CD4-positive, alpha-beta T cell (primary cell): ENCODE measurements at regions not wholly inside any gene's neighbourhood (a gene's known extent, or its start where the extent isn't known, plus 50 kb on each side); places are given as distances from the start of the nearest gene placed in this dataset.

Source experiments
- ATAC-seq: fragments of 200-7000 bp; cut with Tn5 transposase; one replicate; pipeline ENCODE4 v1.10.0; 2022; ENCODE audit warnings: mild to moderate bottlenecking; ENCODE audit not compliant: poor library complexity
- CTCF ChIA-PET: fragments of 350-600 bp; sonication (Branson Sonifier 250); formaldehyde crosslinking; loops from one replicate; lab custom pipeline; 2021; ENCODE audit warnings: antibody characterized with exemption, inconsistent platforms; lab: Charles Lee
- POLR2A ChIA-PET: fragments of 350-600 bp; sonication (Branson Sonifier 250); formaldehyde crosslinking; loops from one replicate; lab custom pipeline; 2021; ENCODE audit warnings: antibody characterized with exemption, inconsistent platforms; lab: Charles Lee
- DNase-seq, 14 experiments: peaks; one replicate each; pipeline ENCODE4 v3.0.0-alpha.2; 2013 to 2020; ENCODE audit warnings: mixed read lengths in 2 of 14
- H3K27ac ChIP-seq, 2 donors: one replicate each; pipeline versions ENCODE4 v1.5.1 to v1.7.0; 2013; ENCODE audit warnings: low read length in 2 of 2, low read depth in 1 of 2, mild to moderate bottlenecking in 1 of 2
- H3K27me3 ChIP-seq, 2 experiments: 1 replicate in 1 of 2; 2 replicates in 1 of 2; pipeline versions ENCODE4 v1.6.1 to v1.7.0; 2013; ENCODE audit warnings: low read length in 2 of 2, control low read depth in 1 of 2, mild to moderate bottlenecking in 1 of 2, moderate library complexity in 1 of 2; ENCODE audit not compliant: insufficient read depth in 2 of 2, control insufficient read depth in 1 of 2
- H3K36me3 ChIP-seq: one replicate; pipeline ENCODE4 v1.6.1; 2013; ENCODE audit warnings: low read length, control low read depth; ENCODE audit not compliant: insufficient read depth
- H3K4me1 ChIP-seq: one replicate; pipeline ENCODE4 v1.6.1; 2013; ENCODE audit warnings: low read length, control low read depth; ENCODE audit not compliant: insufficient read depth
- H3K4me3 ChIP-seq: one replicate; pipeline ENCODE4 v1.5.1; 2013; ENCODE audit warnings: mild to moderate bottlenecking, low read length, moderate library complexity
- H3K9me3 ChIP-seq, 2 experiments: 1 replicate in 1 of 2; 2 replicates in 1 of 2; pipeline versions ENCODE4 v1.6.1 to v1.7.0; 2013; ENCODE audit warnings: low read length in 2 of 2, mild to moderate bottlenecking in 2 of 2, control low read depth in 1 of 2, moderate library complexity in 1 of 2; ENCODE audit not compliant: control insufficient read depth in 1 of 2, insufficient read depth in 1 of 2
- H3K27ac Mint-ChIP-seq: one replicate; pipeline ENCODE4 v1.8.0; 2020; ENCODE audit warnings: mixed read lengths
- H3K27me3 Mint-ChIP-seq: one replicate; pipeline ENCODE4 v1.8.0; 2021; ENCODE audit warnings: mixed read lengths
- H3K36me3 Mint-ChIP-seq: one replicate; pipeline ENCODE4 v1.8.0; 2021; ENCODE audit warnings: low read depth, mixed read lengths
- H3K4me1 Mint-ChIP-seq: one replicate; pipeline ENCODE4 v1.8.0; 2021; ENCODE audit warnings: low read depth, mixed read lengths
- H3K4me3 Mint-ChIP-seq: one replicate; pipeline ENCODE4 v1.8.0; 2020; ENCODE audit warnings: mild to moderate bottlenecking, mixed read lengths
- H3K9me3 Mint-ChIP-seq: one replicate; pipeline ENCODE4 v1.8.0; 2020; ENCODE audit warnings: mixed read lengths
- intact Hi-C, 2 experiments: fragments of 100-400 bp; cut with DNase I in 1 of 2; cut with micrococcal nuclease in 1 of 2; formaldehyde crosslinking; loops; one replicate each; pipeline versions ENCODE4 v1.15.1 to v1.9.0; 2023 to 2025; cut with DNase I, micrococcal nuclease
- TF ChIP-seq, protein P1 (sequence below): fragments of 200-600 bp; IDR thresholded peaks from one replicate; pipeline ENCODE4 v1.8.0; 2022; ENCODE audit warnings: antibody characterized with exemption, mild to moderate bottlenecking

GRCh38 chr7:47688311-47689100, 106.6 kb upstream of the TNS3 start:
- CTCF ChIA-PET: no interaction called here
- no peaks in the 10 kb centered on the region for H3K4me1 ChIP-seq
- intact Hi-C loops: no loop called here
- POLR2A ChIA-PET: no interaction called here
- H3K27ac Mint-ChIP-seq: no peak overlapping the region
- TF ChIP-seq, protein P1, sequence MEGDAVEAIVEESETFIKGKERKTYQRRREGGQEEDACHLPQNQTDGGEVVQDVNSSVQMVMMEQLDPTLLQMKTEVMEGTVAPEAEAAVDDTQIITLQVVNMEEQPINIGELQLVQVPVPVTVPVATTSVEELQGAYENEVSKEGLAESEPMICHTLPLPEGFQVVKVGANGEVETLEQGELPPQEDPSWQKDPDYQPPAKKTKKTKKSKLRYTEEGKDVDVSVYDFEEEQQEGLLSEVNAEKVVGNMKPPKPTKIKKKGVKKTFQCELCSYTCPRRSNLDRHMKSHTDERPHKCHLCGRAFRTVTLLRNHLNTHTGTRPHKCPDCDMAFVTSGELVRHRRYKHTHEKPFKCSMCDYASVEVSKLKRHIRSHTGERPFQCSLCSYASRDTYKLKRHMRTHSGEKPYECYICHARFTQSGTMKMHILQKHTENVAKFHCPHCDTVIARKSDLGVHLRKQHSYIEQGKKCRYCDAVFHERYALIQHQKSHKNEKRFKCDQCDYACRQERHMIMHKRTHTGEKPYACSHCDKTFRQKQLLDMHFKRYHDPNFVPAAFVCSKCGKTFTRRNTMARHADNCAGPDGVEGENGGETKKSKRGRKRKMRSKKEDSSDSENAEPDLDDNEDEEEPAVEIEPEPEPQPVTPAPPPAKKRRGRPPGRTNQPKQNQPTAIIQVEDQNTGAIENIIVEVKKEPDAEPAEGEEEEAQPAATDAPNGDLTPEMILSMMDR: no peak
- DNase-seq: no peak
- H3K27me3 Mint-ChIP-seq: no peaks in the 10 kb centered on the region
- H3K9me3 Mint-ChIP-seq: no peaks in the 10 kb centered on the region
- H3K4me3 Mint-ChIP-seq: no peak overlapping the region
- no peaks in the 10 kb centered on the region for H3K9me3 ChIP-seq
- no peak for ATAC-seq
- H3K27ac ChIP-seq: no peak overlapping the region
- no peak overlapping the region for H3K4me3 ChIP-seq
- H3K4me1 Mint-ChIP-seq: no peaks in the 10 kb centered on the region
- H3K36me3 Mint-ChIP-seq: no peaks in the 10 kb centered on the region
- H3K36me3 ChIP-seq: no peaks in the 10 kb centered on the region
- no peaks in the 10 kb centered on the region for H3K27me3 ChIP-seq

- intact Hi-C loops: no loop called here
- H3K9me3 ChIP-seq: no peaks in the 10 kb centered on the region
- DNase-seq (no peak), ATAC-seq (no peak)
- no peak overlapping the region for H3K27ac Mint-ChIP-seq
- no peaks in the 10 kb centered on the region for H3K36me3 Mint-ChIP-seq
- H3K4me3 Mint-ChIP-seq: no peak overlapping the region
- no peaks in the 10 kb centered on the region for H3K27me3 Mint-ChIP-seq
- H3K4me1 Mint-ChIP-seq: no peaks in the 10 kb centered on the region
- H3K27ac ChIP-seq: no peak overlapping the region
- H3K4me3 ChIP-seq: no peak overlapping the region
- ChIA-PET POLR2A (no interaction called here), CTCF (interaction anchor here (0.6 kb wide), 1 partner anchor 89 kb away, joined by 3 read pairs; no protein-coding TSS in a partner anchor)
- TF ChIP-seq, protein P1: no peak
- H3K27me3 ChIP-seq: no peaks in the 10 kb centered on the region
- H3K4me1 ChIP-seq: no peaks in the 10 kb centered on the region
- H3K36me3 ChIP-seq: no peaks in the 10 kb centered on the region
- no peaks in the 10 kb centered on the region for H3K9me3 Mint-ChIP-seq
These were observed 103.9 kb upstream of the TNS3 start for GRCh38 chr7:47685712-47686376.

DNA sequence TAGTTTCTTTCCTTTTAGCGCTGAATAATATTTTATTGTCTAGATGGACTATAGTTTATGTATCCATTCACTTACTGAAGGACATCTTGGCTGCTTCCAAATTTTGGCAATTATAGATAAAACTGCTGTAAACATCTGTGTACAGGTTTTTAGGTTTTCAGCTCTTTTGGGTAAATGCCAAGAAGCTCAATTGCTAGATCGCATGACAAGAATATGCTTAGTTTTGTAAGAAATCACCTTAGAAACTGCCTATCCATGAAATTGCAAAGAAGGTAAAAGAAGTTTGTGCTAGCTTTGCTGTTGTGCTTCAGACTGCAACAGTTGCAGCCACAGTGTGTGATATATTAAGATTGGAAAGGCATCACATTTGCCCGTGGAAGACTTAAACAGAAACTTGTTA, 103.2 kb upstream of the TNS3 start:
- ChIA-PET POLR2A (no interaction called here), CTCF (interaction anchor here (0.6 kb wide), 1 partner anchor 89 kb away, joined by 3 read pairs; no protein-coding TSS in a partner anchor)
- no peaks in the 10 kb centered on the region for H3K27me3 ChIP-seq
- intact Hi-C loops: no loop called here
- H3K27ac Mint-ChIP-seq: no peak overlapping the region
- no peak overlapping the region for H3K27ac ChIP-seq
- ATAC-seq (no peak), DNase-seq (no peak)
- no peaks in the 10 kb centered on the region for H3K27me3 Mint-ChIP-seq
- H3K4me3 Mint-ChIP-seq: no peak overlapping the region
- no peaks in the 10 kb centered on the region for H3K4me1 Mint-ChIP-seq
- H3K4me3 ChIP-seq: no peak overlapping the region
- H3K9me3 ChIP-seq: no peaks in the 10 kb centered on the region
- H3K36me3 ChIP-seq: no peaks in the 10 kb centered on the region
- no peaks in the 10 kb centered on the region for H3K36me3 Mint-ChIP-seq
- H3K9me3 Mint-ChIP-seq: no peaks in the 10 kb centered on the region
- TF ChIP-seq, protein P1: no peak
- no peaks in the 10 kb centered on the region for H3K4me1 ChIP-seq
